H1 (cell line): ENCODE measurements at regions not wholly inside any gene's neighbourhood (a gene's known extent, or its start where the extent isn't known, plus 50 kb on each side); places are given as distances from the start of the nearest gene placed in this dataset.
A peak's percentile ranks its signal among the peaks of the same experiment; 100 is the strongest.

ENCODE experiments used
- CTCF ChIA-PET: fragments of 300-600 bp; sonication (Branson Sonifier 250); formaldehyde crosslinking; loops from one replicate; lab custom pipeline; 2021; ENCODE audit not compliant: partially characterized antibody; lab: Charles Lee
- POLR2A ChIA-PET: fragments of 300-600 bp; sonication (Branson Sonifier 250); formaldehyde crosslinking; loops from one replicate; lab custom pipeline; 2021; ENCODE audit warnings: inconsistent platforms; ENCODE audit not compliant: partially characterized antibody; lab: Charles Lee
- DNase-seq, 2 experiments: peaks; one replicate each; pipeline versions ENCODE4 v3.0.0 to v3.0.0-alpha.2; 2010 to 2022; ENCODE audit warnings: low spot score in 2 of 2, low read depth in 1 of 2, mixed read lengths in 1 of 2
- FAIRE-seq: peaks from 2 replicates; lab custom pipeline; 2011; peaks lifted over from hg19 to GRCh38; lab: Jason Lieb, UNC
- H2AFZ ChIP-seq: 2 replicates; pipeline ENCODE4 v1.8.1; 2012; ENCODE audit warnings: low read length, inconsistent platforms
- H2AK5ac ChIP-seq: 2 replicates; pipeline ENCODE4 v1.6.1; 2013; ENCODE audit warnings: low read depth, low read length
- H2BK120ac ChIP-seq: replicated peaks from 2 replicates; pipeline ENCODE3; 2013; ENCODE audit warnings: low read depth, low read length, inconsistent platforms
- H2BK12ac ChIP-seq: 2 replicates; pipeline ENCODE4 v1.6.1; 2013; ENCODE audit warnings: low read depth, low read length
- H2BK15ac ChIP-seq: 2 replicates; pipeline ENCODE4 v1.6.1; 2013; ENCODE audit warnings: low read length
- H2BK20ac ChIP-seq: 2 replicates; pipeline ENCODE4 v1.6.1; 2013; ENCODE audit warnings: low read length
- H2BK5ac ChIP-seq: 2 replicates; pipeline ENCODE4 v1.6.1; 2013; ENCODE audit warnings: low read depth, low read length
- H3K14ac ChIP-seq: 2 replicates; pipeline ENCODE4 v1.6.1; 2013; ENCODE audit warnings: inconsistent platforms; ENCODE audit not compliant: insufficient read length
- H3K18ac ChIP-seq: 2 replicates; pipeline ENCODE4 v1.6.1; 2013; ENCODE audit warnings: low read length; ENCODE audit errors: extremely low read depth
- H3K23ac ChIP-seq: 2 replicates; pipeline ENCODE4 v1.6.1; 2013; ENCODE audit warnings: inconsistent platforms; ENCODE audit not compliant: insufficient read length
- H3K23me2 ChIP-seq: 2 replicates; pipeline ENCODE4 v1.6.1; 2013; ENCODE audit warnings: low read depth, low read length
- H3K27ac ChIP-seq: 2 replicates; pipeline ENCODE4 v1.6.1; 2011; ENCODE audit warnings: low read depth, low read length, inconsistent platforms
- H3K27me3 ChIP-seq, 4 experiments: replicated peaks in 1 of 4; 1 replicate in 1 of 4; 2 replicates in 3 of 4; pipeline versions ENCODE4 v1.6.1 to v1.8.1; 2011 to 2013; ENCODE audit warnings: low read length in 3 of 4, mild to moderate bottlenecking in 3 of 4, inconsistent platforms in 2 of 4, mixed read lengths in 2 of 4, moderate library complexity in 1 of 4; ENCODE audit not compliant: control insufficient read depth in 3 of 4, insufficient read depth in 3 of 4; ENCODE audit errors: extremely low read depth in 1 of 4
- H3K36me3 ChIP-seq, 4 experiments: 2 replicates each; pipeline versions ENCODE4 v1.6.1 to v1.8.1; 2011 to 2013; ENCODE audit warnings: mild to moderate bottlenecking in 4 of 4, low read length in 3 of 4, moderate library complexity in 2 of 4, control low read depth in 1 of 4, inconsistent platforms in 1 of 4; ENCODE audit not compliant: insufficient read depth in 4 of 4, control insufficient read depth in 2 of 4
- H3K4ac ChIP-seq: replicated peaks from 2 replicates; pipeline ENCODE3; 2013; ENCODE audit warnings: low read length, low read depth, mixed read lengths, inconsistent platforms; ENCODE audit not compliant: insufficient read length
- H3K4me1 ChIP-seq, 4 experiments: replicated peaks in 1 of 4; 1 replicate in 1 of 4; 2 replicates in 3 of 4; pipeline versions ENCODE4 v1.6.1 to v1.8.1; 2011 to 2013; ENCODE audit warnings: low read length in 3 of 4, inconsistent platforms in 2 of 4, mixed read lengths in 1 of 4; ENCODE audit not compliant: insufficient read depth in 4 of 4, control insufficient read depth in 3 of 4
- H3K4me2 ChIP-seq, 2 experiments: 2 replicates each; pipeline versions ENCODE4 v1.6.1 to v1.8.1; 2011 to 2013; ENCODE audit warnings: low read depth in 2 of 2, low read length in 2 of 2, control low read depth in 1 of 2, inconsistent platforms in 1 of 2, mild to moderate bottlenecking in 1 of 2; ENCODE audit not compliant: insufficient read depth in 1 of 2
- H3K4me3 ChIP-seq, 4 experiments: fragments of 200-600, 300-600 bp in 1 of 4; sonication (generic), shearing (Covaris generic), sonication (Bioruptor Twin) in 1 of 4; 2 replicates each; pipeline versions ENCODE4 v1.5.1 to v1.8.1; 2011 to 2016; ENCODE audit warnings: low read length in 4 of 4, low read depth in 3 of 4, control low read depth in 2 of 4, inconsistent platforms in 2 of 4, mild to moderate bottlenecking in 2 of 4, mixed read lengths in 1 of 4, moderate library complexity in 1 of 4; ENCODE audit not compliant: insufficient read depth in 2 of 4; ENCODE audit errors: extremely low read depth in 1 of 4
- H3K56ac ChIP-seq: replicated peaks from 2 replicates; pipeline ENCODE3; 2013; ENCODE audit warnings: low read depth, mild to moderate bottlenecking, mixed read lengths, low read length, inconsistent platforms; ENCODE audit not compliant: insufficient read length
- H3K79me1 ChIP-seq: 2 replicates; pipeline ENCODE4 v1.6.1; 2013; ENCODE audit warnings: low read depth, low read length, control low read depth
- H3K79me2 ChIP-seq, 2 experiments: 2 replicates each; pipeline versions ENCODE4 v1.6.1 to v1.8.1; 2012 to 2013; ENCODE audit warnings: low read length in 2 of 2, mild to moderate bottlenecking in 2 of 2, inconsistent platforms in 1 of 2; ENCODE audit not compliant: insufficient read depth in 2 of 2, control insufficient read depth in 1 of 2
- H3K9ac ChIP-seq, 4 experiments: replicated peaks in 1 of 4; 1 replicate in 1 of 4; 2 replicates in 3 of 4; pipeline versions ENCODE4 v1.6.1 to v1.8.1; 2011 to 2013; ENCODE audit warnings: low read depth in 3 of 4, low read length in 3 of 4, control low read depth in 2 of 4, mild to moderate bottlenecking in 2 of 4, moderate library complexity in 2 of 4, inconsistent platforms in 1 of 4; ENCODE audit errors: extremely low read depth in 1 of 4
- H3K9me3 ChIP-seq, 2 experiments: 2 replicates each; pipeline versions ENCODE4 v1.6.1 to v1.8.1; 2012 to 2013; ENCODE audit warnings: mild to moderate bottlenecking in 2 of 2, moderate library complexity in 2 of 2, control low read depth in 1 of 2, inconsistent platforms in 1 of 2, low read depth in 1 of 2, low read length in 1 of 2, mixed read lengths in 1 of 2; ENCODE audit not compliant: insufficient read depth in 2 of 2
- H4K20me1 ChIP-seq, 2 experiments: replicated peaks in 1 of 2; 2 replicates each; pipeline versions ENCODE3 to v1.8.1; 2011 to 2013; ENCODE audit warnings: inconsistent platforms in 2 of 2, low read length in 2 of 2, mild to moderate bottlenecking in 1 of 2; ENCODE audit not compliant: insufficient read depth in 2 of 2, control insufficient read depth in 1 of 2
- H4K5ac ChIP-seq: 2 replicates; pipeline ENCODE4 v1.6.1; 2013; ENCODE audit warnings: low read length, low read depth, mixed read lengths, inconsistent platforms; ENCODE audit not compliant: insufficient read length
- H4K8ac ChIP-seq: 2 replicates; pipeline ENCODE4 v1.8.0; 2013; ENCODE audit warnings: mild to moderate bottlenecking, moderate library complexity, low read length, inconsistent platforms; ENCODE audit not compliant: insufficient read depth; ENCODE audit errors: extremely low read depth
- H4K91ac ChIP-seq: replicated peaks from 2 replicates; pipeline ENCODE3; 2013; ENCODE audit warnings: low read length, mixed read lengths, inconsistent platforms; ENCODE audit not compliant: insufficient read length
- BCL11A ChIP-seq, 2 experiments: IDR thresholded peaks; one replicate each; pipeline ENCODE4 v1.6.1; 2011; ENCODE audit warnings: low read depth in 2 of 2, low read length in 2 of 2, mild to moderate bottlenecking in 2 of 2
- CEBPB ChIP-seq: IDR thresholded peaks from 2 replicates; pipeline ENCODE4 v1.6.1; 2012; ENCODE audit warnings: low read depth, low read length
- EZH2 ChIP-seq: fragments of 200-600 bp; sonication (generic); IDR thresholded peaks from 2 replicates; pipeline ENCODE4 v1.7.1; 2012; ENCODE audit warnings: low read depth, mild to moderate bottlenecking, moderate library complexity, low read length, inconsistent platforms; ENCODE audit not compliant: severe bottlenecking
- GABPA ChIP-seq: IDR thresholded peaks from 2 replicates; pipeline ENCODE4 v1.6.1; 2011; ENCODE audit warnings: mild to moderate bottlenecking, low read length, moderate library complexity, borderline replicate concordance; ENCODE audit not compliant: insufficient read depth
- KDM1A ChIP-seq: fragments of 200-600, 300-600 bp; sonication (generic); IDR thresholded peaks from 2 replicates; pipeline ENCODE4 v1.7.1; 2016; ENCODE audit warnings: mild to moderate bottlenecking, low read length, borderline replicate concordance
- KDM5A ChIP-seq: fragments of 200-600 bp; IDR thresholded peaks from 2 replicates; pipeline ENCODE4 v1.7.1; 2012; ENCODE audit warnings: mild to moderate bottlenecking, low read length, inconsistent platforms, mixed read lengths
- PHF8 ChIP-seq: fragments of 200-600 bp; sonication (generic); conservative IDR thresholded peaks from 2 replicates; pipeline ENCODE4 v1.7.1; 2012; ENCODE audit warnings: low read depth, mild to moderate bottlenecking, inconsistent platforms, low read length, moderate library complexity
- POLR2A ChIP-seq, 2 experiments: IDR thresholded peaks; 1 replicate in 1 of 2; 2 replicates in 1 of 2; pipeline ENCODE4 v1.6.1; 2011; ENCODE audit warnings: low read depth in 2 of 2, low read length in 2 of 2, mild to moderate bottlenecking in 2 of 2; ENCODE audit errors: control extremely low read depth in 1 of 2
- RBBP5 ChIP-seq: IDR thresholded peaks from 2 replicates; pipeline ENCODE4 v1.7.1; 2012; ENCODE audit warnings: low read depth, mild to moderate bottlenecking, inconsistent platforms, low read length, moderate library complexity, borderline replicate concordance
- RXRA ChIP-seq: IDR thresholded peaks from 2 replicates; pipeline ENCODE4 v1.6.1; 2011; ENCODE audit warnings: low read depth, mild to moderate bottlenecking, low read length, moderate library complexity; ENCODE audit not compliant: insufficient read depth
- TAF1 ChIP-seq: IDR thresholded peaks from 2 replicates; pipeline ENCODE4 v1.6.1; 2011; ENCODE audit warnings: mild to moderate bottlenecking, low read depth, low read length
- WGBS, 2 experiments: shearing (Covaris generic) in 1 of 2; methylation state at CpG; one replicate each; pipeline versions ENCODE4 v1.1.6 to v1.1.7; 2013 to 2015; ENCODE audit warnings: low lambda C conversion rate in 2 of 2, mixed read lengths in 2 of 2, inconsistent platforms in 1 of 2, low coverage in 1 of 2, missing lambda C conversion rate in 1 of 2; ENCODE audit not compliant: insufficient replicate concordance in 2 of 2, insufficient coverage in 1 of 2, insufficient read length in 1 of 2; ENCODE audit errors: extremely low coverage in 1 of 2, missing lambda C conversion rate in 1 of 2; 5-methylcytosine and 5-hydroxymethylcytosine counted together

DNA sequence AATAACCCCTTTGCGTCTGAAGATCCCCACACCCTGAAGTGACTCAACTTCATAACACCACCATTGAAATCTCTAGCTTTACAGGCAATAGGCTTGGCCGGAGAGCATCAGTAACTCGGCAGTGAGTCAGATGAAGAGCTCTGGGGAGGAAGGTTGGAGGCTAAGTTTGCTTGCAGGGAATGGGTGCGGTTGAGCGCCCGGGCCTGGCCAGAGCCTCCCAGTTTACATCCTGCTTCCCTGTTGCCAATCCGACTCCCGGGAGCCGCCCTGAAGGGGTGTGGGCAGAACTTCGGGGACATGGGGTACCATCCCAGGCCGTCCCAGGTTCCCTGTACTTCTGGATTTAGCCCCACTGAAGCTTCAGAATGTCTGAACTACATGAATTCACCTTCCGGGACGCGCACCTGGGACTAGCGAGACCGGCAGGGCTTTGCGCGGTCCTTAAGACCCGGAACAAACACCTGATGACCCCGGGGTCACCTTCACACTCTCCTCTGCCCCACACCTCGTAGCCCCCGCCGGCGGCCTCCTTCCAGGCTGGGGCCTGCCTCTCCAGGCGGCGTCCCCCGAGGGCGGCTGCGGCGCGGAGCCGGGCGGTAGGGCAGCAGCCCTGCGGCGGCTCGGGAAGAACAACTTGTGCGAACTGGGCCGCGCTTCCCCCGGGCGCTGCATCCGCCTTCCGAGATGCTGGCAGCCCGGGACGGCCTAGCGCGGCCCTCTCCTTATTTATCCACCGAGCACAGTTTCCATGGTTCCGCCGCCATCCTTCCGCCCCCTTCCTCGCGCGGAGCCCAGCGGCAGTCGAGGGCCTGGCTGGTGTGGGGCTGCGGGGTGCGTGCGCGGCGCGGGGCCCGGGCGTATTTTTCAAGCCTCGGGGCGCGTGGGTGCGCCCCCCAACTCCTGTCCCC is 56.6 kb upstream of the RREB1 start:
- Histone ChIP-seq H3K23me2 (peaks cover 15% of the 10 kb centered on the region), H3K4me1 (peaks cover 2 to 5% (median 5%) of the 10 kb centered on the region in 4 experiments; a peak in 4 of 7 replicates), H4K5ac (no peak overlapping the region), H3K4me3 (peak overlapping the region; percentile 75 to 83 (median 78)), H3K56ac (peak overlapping the region; percentile 6), H4K20me1 (no peaks in the 10 kb centered on the region), H2BK15ac (0 out of 2 replicates have a peak overlapping the region, but pooled peaks have one; percentile 46), H2AFZ (peak overlapping the region; percentile 81), H3K18ac (peak overlapping the region; percentile 83), H2BK20ac (0 out of 2 replicates have a peak overlapping the region, but pooled peaks have one; percentile 18), H3K79me2 (no peaks in the 10 kb centered on the region), H3K79me1 (no peaks in the 10 kb centered on the region), H3K36me3 (no peaks in the 10 kb centered on the region), H4K91ac (peak overlapping the region; percentile 85), H3K9me3 (no peaks in the 10 kb centered on the region), H2AK5ac (no peak overlapping the region), H3K27ac (no peak overlapping the region), H3K4me2 (peak overlapping the region; percentile 97 to 98), H2BK120ac (peak overlapping the region; percentile 17), H3K27me3 (peaks cover 0 to 16% (median 9%) of the 10 kb centered on the region in 4 experiments; a peak in 5 of 7 replicates), H2BK12ac (no peak overlapping the region), H3K14ac (no peak overlapping the region), H3K4ac (no peak overlapping the region), H3K9ac (peak overlapping the region; percentile 24 to 57 (median 46); a peak in 6 of 7 replicates), H3K23ac (no peak overlapping the region), H4K8ac (peak overlapping the region; percentile 95), H2BK5ac (0 out of 2 replicates have a peak overlapping the region, but pooled peaks have one; percentile 66)
- FAIRE-seq (no peak), DNase-seq (peak in 1 of 2 experiments; percentile 81)
- POLR2A ChIA-PET, result interaction anchor here (0.7 to 1.7 kb wide), 5 partner anchors 15 to 195 kb away, joined by 3 to 5 read pairs (median 4); partner anchors contain the start of gene RREB1
- CTCF ChIA-PET, result interaction anchor here (1.0 to 1.1 kb wide), 2 partner anchors 193 to 348 kb away, joined by 3 read pairs; no protein-coding TSS in a partner anchor
- 2% methylated on average over 59 of the region's 68 CpGs; no CpG with 5 or more reads in 1 of the 2 experiments for WGBS, 2 experiments
- no peak for TF ChIP-seq CEBPB
- no peak for TF ChIP-seq KDM5A
- peak; percentile 45 for TF ChIP-seq EZH2
- no peak for TF ChIP-seq BCL11A (IDR thresholded peaks at IDR 0.05; ENCODE audit: low read depth in 2 of 2, low read length in 2 of 2)
- TF ChIP-seq GABPA, result no peak
- TF ChIP-seq KDM1A, result no peak
- no peak for TF ChIP-seq RXRA
- TF ChIP-seq TAF1, result 0 out of 2 replicates have a peak, but pooled peaks have one; percentile 21
- 0 out of 2 replicates have a peak, but pooled peaks have one; percentile 26 for TF ChIP-seq PHF8
- TF ChIP-seq RBBP5, result 0 out of 2 replicates have a peak, but pooled peaks have one; percentile 88
- TF ChIP-seq POLR2A (IDR thresholded peaks at IDR 0.05; ENCODE audit: control extremely low read depth in 1 of 2, low read depth in 2 of 2, low read length in 2 of 2), result 0 out of 3 replicates have a peak, but pooled peaks of 1 of the 2 experiments have one; percentile 42
